NCI-H82 treated with DMSO at 0.1 percent for 48 hours (cell line): ENCODE measurements at regions not wholly inside any gene's neighbourhood (a gene's known extent, or its start where the extent isn't known, plus 50 kb on each side); places are given as distances from the start of the nearest gene placed in this dataset.

Experiments
- DNase-seq: peaks from one replicate; lab custom pipeline; 2025; ENCODE audit not compliant: unreplicated experiment; lab: John Stamatoyannopoulos, UW

- no peak for DNase-seq
Measured at GRCh38 chr5:62727184-62727583, 148.6 kb downstream of the LRRC70 start.

GRCh38 chr5:62722360-62722759 lies 143.7 kb downstream of the LRRC70 start:
- no peak for DNase-seq

GRCh38 chr5:62720031-62720441 lies 141.4 kb downstream of the LRRC70 start:
- no peak for DNase-seq

GRCh38 chr5:62719061-62719720 lies 140.6 kb downstream of the LRRC70 start:
- no peak for DNase-seq

DNA sequence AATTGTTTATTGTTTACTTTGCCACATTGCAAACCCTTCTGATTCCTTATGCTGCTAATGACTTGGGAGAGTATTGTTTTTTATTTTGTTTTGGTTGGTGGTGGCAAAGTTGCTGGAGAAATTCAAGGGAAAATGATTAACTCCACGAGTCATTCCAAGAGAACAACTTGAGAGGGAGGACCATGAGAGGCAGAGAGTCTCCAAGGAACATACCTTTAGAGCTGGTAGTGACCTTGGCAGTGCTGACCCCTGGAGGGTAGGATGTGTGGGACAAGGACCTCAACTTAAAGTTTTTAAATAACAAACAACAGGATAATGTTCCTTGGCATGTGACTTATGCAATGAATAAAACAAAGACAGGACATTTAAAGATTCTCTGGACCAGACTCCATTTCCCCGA lies 139.7 kb downstream of the LRRC70 start:
- DNase-seq, result no peak

DNA sequence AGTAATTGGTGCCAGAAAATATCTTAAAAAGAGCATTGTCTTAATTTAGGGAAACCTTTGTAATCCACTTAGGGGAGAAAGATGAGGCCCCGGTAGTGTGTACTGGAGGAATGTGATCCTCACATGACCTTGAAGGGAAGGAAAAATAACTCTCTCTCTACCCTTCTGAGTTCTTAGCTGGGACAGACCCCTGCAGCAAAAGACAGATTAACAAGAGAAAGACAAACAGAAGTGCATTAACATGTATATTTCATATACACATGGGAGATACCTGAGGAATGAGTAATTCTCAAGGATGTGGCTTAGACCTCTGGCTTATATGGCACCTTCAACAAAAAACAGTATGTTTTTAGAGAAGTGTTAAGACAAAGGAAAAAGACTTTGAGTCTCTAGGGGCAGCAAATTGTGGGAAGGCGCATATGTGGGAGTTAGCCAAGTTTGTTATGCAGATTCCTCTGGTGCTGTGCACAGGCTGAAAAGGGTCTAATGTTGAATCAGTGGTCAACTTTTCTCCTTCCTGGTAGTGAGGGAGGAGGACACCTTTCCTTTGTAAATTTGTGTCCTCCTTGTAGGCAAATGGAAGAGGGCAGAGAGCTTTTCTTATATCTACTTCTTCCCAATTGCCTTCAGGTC lies 138.8 kb downstream of the LRRC70 start:
- no peak for DNase-seq

DNA sequence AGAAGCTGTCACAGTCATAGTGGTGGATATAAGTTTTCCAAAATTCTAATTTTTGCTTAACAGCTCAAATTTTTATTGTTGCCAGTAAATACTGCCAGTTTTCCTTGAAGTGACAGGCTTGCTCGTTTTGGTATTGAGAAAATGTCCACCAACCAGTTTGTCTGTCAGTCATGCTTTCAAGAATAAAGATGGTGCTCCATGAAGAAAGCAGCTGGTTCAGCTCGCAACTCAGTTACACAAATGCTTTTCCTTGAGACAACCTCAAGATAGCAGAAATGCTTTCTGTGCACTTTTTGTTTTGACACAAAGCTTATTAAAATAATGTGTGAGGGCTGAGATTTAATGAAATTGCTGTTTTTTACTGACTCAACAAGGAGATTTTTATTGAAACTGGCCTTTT lies 135.7 kb downstream of the LRRC70 start:
- no peak for DNase-seq

- no peak for DNase-seq
Measured at GRCh38 chr5:62708481-62709325, 130.1 kb downstream of the LRRC70 start.

DNA sequence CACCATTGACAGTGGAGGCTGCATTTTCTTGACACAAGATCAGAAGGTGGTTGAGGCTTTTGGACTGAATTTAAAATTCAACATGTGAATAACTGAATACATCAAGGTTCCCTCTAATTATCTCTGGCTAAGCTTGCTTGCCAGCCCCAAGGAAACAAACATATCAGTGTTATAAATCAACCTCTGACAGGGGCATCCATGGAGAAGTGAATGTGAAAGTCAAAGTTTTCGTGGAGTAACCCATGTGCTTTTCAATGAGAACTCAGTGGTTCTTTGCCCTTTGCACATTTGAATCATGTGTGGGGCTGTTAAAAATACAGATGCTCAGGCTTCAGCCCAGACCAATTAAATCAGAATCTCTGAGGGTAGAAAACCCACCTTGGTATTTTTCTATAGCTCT lies 128.9 kb downstream of the LRRC70 start:
- no peak for DNase-seq

- DNase-seq, result no peak
Measured at GRCh38 chr5:62707131-62707530, 128.5 kb downstream of the LRRC70 start.

DNA sequence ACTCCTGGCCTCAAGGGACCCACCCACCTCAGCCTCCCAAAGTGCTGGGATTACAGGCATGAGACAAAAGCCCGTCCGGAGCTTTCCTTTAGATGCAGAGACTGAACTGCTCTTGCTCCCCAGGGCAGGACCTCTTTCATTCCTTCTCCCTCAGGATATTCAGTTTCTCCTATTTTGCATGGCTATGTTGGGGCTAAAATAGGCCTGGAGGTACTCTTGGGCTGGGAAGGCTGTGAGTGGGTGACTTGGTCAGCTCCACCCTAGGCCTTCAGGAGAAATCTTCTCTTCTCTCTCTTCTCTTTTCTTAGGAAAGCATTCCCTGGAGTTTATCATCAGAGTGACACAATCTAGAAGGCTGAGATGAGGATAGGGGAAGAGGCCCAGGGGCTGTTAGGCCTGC lies 126.4 kb downstream of the LRRC70 start:
- DNase-seq, result no peak

GRCh38 chr5:62702126-62702525 lies 123.5 kb downstream of the LRRC70 start:
- DNase-seq, result no peak

DNA sequence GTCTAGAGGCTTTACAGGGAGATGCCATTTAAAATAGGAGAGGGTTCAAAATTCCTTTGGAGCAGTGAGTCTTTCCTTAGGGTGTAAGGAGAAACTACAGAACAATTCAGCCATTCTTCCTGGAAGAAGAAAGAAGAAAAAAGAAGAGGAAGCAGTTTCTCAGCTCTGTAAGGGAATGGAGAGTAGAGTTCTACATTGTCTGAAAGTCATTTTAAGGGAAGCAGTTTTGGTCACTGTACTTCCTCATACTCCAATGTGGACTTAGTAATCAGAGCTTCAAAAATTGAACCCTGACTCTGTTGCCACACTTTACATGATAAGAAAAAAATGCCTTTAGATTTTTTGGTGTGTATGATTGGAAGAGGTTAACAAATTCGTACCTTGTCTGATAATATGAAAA lies 122.4 kb downstream of the LRRC70 start:
- no peak for DNase-seq

- DNase-seq, result no peak
Measured at GRCh38 chr5:62698756-62699155, 120.1 kb downstream of the LRRC70 start.

GRCh38 chr5:62695274-62695673 lies 116.7 kb downstream of the LRRC70 start:
- DNase-seq, result no peak

DNA sequence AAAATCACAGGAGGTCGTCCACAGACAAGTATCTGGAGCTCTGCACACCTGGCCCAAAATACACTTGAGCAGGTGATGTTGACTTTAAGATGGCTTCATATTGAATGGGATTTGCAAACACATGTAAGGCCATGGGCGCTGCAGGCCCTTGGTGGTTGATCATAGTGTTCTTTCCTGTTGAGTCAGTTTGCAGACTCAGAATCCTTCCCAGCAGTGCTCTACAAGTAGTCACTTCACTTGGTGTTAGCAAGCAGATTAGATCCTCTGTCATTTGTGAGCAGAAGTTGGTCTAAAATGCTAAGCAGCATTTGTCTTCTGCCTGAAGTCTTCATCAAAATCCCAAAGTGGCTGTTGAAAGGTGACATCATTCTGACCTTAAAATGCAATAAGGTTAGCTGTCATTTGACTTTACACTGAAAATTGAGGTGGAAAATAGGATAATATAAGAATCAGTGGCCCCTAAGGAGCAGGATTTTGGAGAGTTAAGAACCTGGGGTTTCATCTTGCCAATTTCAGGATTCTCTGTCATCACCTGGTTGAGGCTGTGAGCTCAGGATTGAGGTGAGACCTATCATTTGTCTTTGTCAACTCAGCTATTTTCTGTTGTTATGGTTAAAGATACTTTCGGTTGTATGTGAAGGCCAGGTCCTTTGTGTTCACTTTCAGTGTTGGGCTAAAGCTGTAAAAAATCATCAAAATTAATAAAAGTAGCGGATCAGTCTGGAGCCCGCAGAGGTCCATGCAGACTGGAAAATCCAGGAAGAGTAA lies 114.5 kb downstream of the LRRC70 start:
- DNase-seq, result no peak

GRCh38 chr5:62691946-62692345 lies 113.3 kb downstream of the LRRC70 start:
- DNase-seq, result no peak

GRCh38 chr5:62690421-62690820 lies 111.8 kb downstream of the LRRC70 start:
- no peak for DNase-seq

GRCh38 chr5:62689599-62690368 lies 111.2 kb downstream of the LRRC70 start:
- DNase-seq, result no peak

DNA sequence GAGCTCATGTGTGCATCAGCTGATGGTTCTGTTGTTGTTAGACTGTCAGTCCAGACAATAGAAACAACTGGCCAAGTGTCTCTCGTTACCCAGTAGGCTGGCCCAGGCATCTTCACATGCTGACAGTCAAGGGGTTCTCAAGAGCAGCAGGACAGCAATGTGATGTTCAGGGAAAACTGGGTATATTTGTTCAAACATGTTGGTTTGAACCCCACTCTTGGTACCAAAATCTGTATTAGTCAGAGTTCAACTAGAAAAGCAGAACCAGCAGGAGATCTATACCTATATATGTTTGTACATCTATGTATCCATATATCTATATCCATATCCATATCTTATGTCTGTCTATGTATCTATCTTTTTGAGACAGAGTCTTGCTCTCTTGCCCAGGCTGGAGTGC lies 108.1 kb downstream of the LRRC70 start:
- DNase-seq, result no peak

DNA sequence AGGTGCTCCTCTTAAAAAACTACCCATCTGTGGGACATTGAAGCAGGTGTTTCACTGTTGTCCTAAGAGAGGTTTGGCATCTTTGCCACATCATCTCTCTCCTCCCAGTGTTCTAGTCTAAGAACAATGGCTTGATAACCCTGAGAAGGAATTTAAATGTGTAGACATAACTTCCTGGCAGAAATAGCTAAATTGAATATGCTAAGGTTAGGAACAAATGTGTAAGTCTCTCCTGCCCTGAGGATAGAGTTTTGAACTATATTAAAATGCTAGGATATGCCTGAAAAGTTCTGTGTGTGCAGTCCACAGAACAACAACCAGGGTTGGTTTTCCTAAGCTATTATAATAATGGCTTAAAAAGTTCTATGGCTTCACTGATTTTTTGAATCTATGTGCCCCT lies 106.6 kb downstream of the LRRC70 start:
- no peak for DNase-seq
